ENCODE measurements at regions not wholly inside any gene's neighbourhood (a gene's known extent, or its start where the extent isn't known, plus 50 kb on each side); places are given as distances from the start of the nearest gene placed in this dataset.

DNA sequence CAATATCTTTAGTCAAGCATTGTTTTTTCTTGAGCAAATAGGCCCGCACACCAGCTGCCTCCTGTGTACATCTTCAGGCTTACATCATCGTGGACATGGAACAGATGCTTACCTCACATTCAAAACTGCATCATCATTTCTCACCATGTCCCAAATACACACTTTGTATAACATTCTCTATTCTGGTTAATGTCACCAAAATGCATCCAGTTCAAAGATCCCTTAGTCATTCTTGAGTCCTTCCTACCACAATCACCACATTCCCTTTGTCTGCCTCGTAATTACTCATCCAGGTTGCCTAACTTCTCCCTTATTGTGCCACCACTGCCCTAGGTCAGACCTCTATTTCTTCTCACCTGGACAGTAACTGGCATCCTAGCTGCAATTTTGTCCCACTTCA is 373.7 kb upstream of the GALNT5 start:
- no peaks in the 10 kb centered on the region for H3K27me3 ChIP-seq (ENCODE audit: insufficient read depth, low read length)
- no peaks in the 10 kb centered on the region for H3F3A ChIP-seq (ENCODE audit: insufficient read depth, low read length)
- H3K4me1 ChIP-seq (ENCODE audit: insufficient read depth, low read length, severe bottlenecking), result no peaks in the 10 kb centered on the region
- H3K9me2 ChIP-seq (ENCODE audit: low read depth, low read length), result no peaks in the 10 kb centered on the region
- H3K79me2 ChIP-seq (ENCODE audit: insufficient read depth, low read length), result no peaks in the 10 kb centered on the region
- no peak overlapping the region for H3K4me3 ChIP-seq (ENCODE audit: low read depth, low read length, poor library complexity, severe bottlenecking)
- H3K4me2 ChIP-seq (ENCODE audit: low read length), result no peak overlapping the region
- no peak overlapping the region for H3K9ac ChIP-seq (ENCODE audit: low read length)
- no peak overlapping the region for H2AFZ ChIP-seq (ENCODE audit: low read length)
- H3K9me3 ChIP-seq (ENCODE audit: low read length), result no peaks in the 10 kb centered on the region
- no peaks in the 10 kb centered on the region for H4K20me1 ChIP-seq (ENCODE audit: insufficient read depth, low read length)
- H3K36me3 ChIP-seq (ENCODE audit: insufficient read depth, low read length), result no peaks in the 10 kb centered on the region
- TF ChIP-seq, protein P1, sequence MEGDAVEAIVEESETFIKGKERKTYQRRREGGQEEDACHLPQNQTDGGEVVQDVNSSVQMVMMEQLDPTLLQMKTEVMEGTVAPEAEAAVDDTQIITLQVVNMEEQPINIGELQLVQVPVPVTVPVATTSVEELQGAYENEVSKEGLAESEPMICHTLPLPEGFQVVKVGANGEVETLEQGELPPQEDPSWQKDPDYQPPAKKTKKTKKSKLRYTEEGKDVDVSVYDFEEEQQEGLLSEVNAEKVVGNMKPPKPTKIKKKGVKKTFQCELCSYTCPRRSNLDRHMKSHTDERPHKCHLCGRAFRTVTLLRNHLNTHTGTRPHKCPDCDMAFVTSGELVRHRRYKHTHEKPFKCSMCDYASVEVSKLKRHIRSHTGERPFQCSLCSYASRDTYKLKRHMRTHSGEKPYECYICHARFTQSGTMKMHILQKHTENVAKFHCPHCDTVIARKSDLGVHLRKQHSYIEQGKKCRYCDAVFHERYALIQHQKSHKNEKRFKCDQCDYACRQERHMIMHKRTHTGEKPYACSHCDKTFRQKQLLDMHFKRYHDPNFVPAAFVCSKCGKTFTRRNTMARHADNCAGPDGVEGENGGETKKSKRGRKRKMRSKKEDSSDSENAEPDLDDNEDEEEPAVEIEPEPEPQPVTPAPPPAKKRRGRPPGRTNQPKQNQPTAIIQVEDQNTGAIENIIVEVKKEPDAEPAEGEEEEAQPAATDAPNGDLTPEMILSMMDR (IDR thresholded peaks at IDR 0.05; ENCODE audit: low read length), result no peak
- no peak for TF ChIP-seq EZH2 (IDR thresholded peaks at IDR 0.05; ENCODE audit: borderline replicate concordance, low read length)
- H3K27ac ChIP-seq (ENCODE audit: low read depth, low read length, poor library complexity, severe bottlenecking), result no peak overlapping the region

DNA sequence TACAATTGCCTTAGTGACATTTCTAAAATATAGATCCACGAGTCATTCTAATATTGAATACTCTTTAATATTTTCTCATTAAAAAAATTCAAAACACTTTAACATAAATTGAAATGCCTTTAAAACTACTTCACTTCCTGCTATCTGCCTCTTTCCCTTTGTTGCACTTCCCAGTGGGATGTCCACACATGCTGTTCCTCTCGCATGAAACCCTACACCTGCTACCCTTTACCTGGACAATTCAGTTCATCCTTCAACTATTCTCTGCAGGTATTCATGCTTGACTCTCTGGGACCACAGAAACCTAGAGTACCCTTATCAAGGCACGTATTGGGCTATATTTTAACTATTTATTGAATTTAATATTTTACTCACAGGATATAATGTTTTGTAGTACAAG is 373.3 kb upstream of the GALNT5 start:
- Histone ChIP-seq H3K36me3 (ENCODE audit: insufficient read depth, low read length) (no peaks in the 10 kb centered on the region), H3K9me2 (ENCODE audit: low read depth, low read length) (no peaks in the 10 kb centered on the region), H3K9me3 (ENCODE audit: low read length) (no peaks in the 10 kb centered on the region), H3K27me3 (ENCODE audit: insufficient read depth, low read length) (no peaks in the 10 kb centered on the region), H3K9ac (ENCODE audit: low read length) (no peak overlapping the region), H3K4me3 (ENCODE audit: low read depth, low read length, poor library complexity, severe bottlenecking) (no peak overlapping the region), H3K79me2 (ENCODE audit: insufficient read depth, low read length) (no peaks in the 10 kb centered on the region), H3K27ac (ENCODE audit: low read depth, low read length, poor library complexity, severe bottlenecking) (no peak overlapping the region), H3K4me1 (ENCODE audit: insufficient read depth, low read length, severe bottlenecking) (no peaks in the 10 kb centered on the region), H3F3A (ENCODE audit: insufficient read depth, low read length) (no peaks in the 10 kb centered on the region), H3K4me2 (ENCODE audit: low read length) (no peak overlapping the region), H2AFZ (ENCODE audit: low read length) (no peak overlapping the region), H4K20me1 (ENCODE audit: insufficient read depth, low read length) (no peaks in the 10 kb centered on the region)
- TF ChIP-seq, protein P1 (IDR thresholded peaks at IDR 0.05; ENCODE audit: low read length), result no peak
- no peak for TF ChIP-seq EZH2 (IDR thresholded peaks at IDR 0.05; ENCODE audit: borderline replicate concordance, low read length)

DNA sequence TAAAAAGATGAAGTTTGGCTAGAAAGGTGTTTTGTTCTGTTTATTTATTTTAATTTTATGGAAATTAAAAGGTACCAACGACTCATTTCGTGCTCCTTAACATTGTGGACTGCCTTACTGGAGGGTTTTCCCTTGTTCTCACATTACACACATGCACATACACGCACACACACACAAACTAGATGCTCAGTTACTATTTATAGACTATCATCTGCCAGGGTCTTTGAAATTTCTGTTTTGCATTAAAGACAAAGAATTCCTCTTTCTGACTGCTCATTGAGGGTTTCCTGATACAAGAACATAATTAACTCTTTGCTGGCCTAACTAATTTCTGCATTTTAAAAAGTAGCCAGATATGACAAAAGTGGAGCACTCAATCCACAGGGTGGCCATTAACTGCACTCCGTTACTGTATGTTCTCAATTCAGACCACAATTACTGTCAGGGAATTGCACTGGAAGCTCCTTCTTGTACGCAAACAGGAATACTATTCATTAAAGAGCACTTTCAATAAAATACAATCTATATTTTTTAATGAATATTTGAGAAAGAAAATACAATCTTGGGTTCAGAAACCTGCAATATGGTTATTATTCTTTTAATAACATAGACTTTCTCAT is 366.9 kb upstream of the GALNT5 start:
- H3K4me1 ChIP-seq (ENCODE audit: insufficient read depth, low read length, severe bottlenecking), result no peaks in the 10 kb centered on the region
- H3K9me3 ChIP-seq (ENCODE audit: low read length), result no peaks in the 10 kb centered on the region
- no peaks in the 10 kb centered on the region for H3K9me2 ChIP-seq (ENCODE audit: low read depth, low read length)
- no peak overlapping the region for H3K9ac ChIP-seq (ENCODE audit: low read length)
- H3K36me3 ChIP-seq (ENCODE audit: insufficient read depth, low read length), result no peaks in the 10 kb centered on the region
- no peak overlapping the region for H3K4me2 ChIP-seq (ENCODE audit: low read length)
- TF ChIP-seq, protein P1 (IDR thresholded peaks at IDR 0.05; ENCODE audit: low read length), result no peak
- H3K4me3 ChIP-seq (ENCODE audit: low read depth, low read length, poor library complexity, severe bottlenecking), result no peak overlapping the region
- no peaks in the 10 kb centered on the region for H3K27me3 ChIP-seq (ENCODE audit: insufficient read depth, low read length)
- H3F3A ChIP-seq (ENCODE audit: insufficient read depth, low read length), result no peaks in the 10 kb centered on the region
- no peak overlapping the region for H2AFZ ChIP-seq (ENCODE audit: low read length)
- no peaks in the 10 kb centered on the region for H3K79me2 ChIP-seq (ENCODE audit: insufficient read depth, low read length)
- no peak overlapping the region for H3K27ac ChIP-seq (ENCODE audit: low read depth, low read length, poor library complexity, severe bottlenecking)
- no peaks in the 10 kb centered on the region for H4K20me1 ChIP-seq (ENCODE audit: insufficient read depth, low read length)

All from OCI-LY1 (cell line).